Ishikawa (cell line): ENCODE measurements at regions not wholly inside any gene's neighbourhood (a gene's known extent, or its start where the extent isn't known, plus 50 kb on each side); places are given as distances from the start of the nearest gene placed in this dataset.

Experiments
- CEBPB ChIP-seq: IDR thresholded peaks from 2 replicates; pipeline ENCODE4 v1.6.1; 2012
- CREB1 ChIP-seq: IDR thresholded peaks from 2 replicates; pipeline ENCODE4 v1.6.1; 2012; ENCODE audit warnings: low read depth
- EGR1 ChIP-seq: IDR thresholded peaks from 2 replicates; pipeline ENCODE4 v1.6.1; 2012
- EP300 ChIP-seq: IDR thresholded peaks from 2 replicates; pipeline ENCODE4 v1.6.1; 2012; ENCODE audit warnings: borderline replicate concordance
- FOXM1 ChIP-seq: IDR thresholded peaks from 2 replicates; pipeline ENCODE4 v1.6.1; 2012; ENCODE audit warnings: low read depth, borderline replicate concordance
- MAX ChIP-seq: IDR thresholded peaks from 2 replicates; pipeline ENCODE4 v1.6.1; 2012
- NFIC ChIP-seq: IDR thresholded peaks from 2 replicates; pipeline ENCODE4 v1.6.1; 2012
- RAD21 ChIP-seq: IDR thresholded peaks from 2 replicates; pipeline ENCODE4 v1.6.1; 2012; ENCODE audit warnings: low read depth
- REST ChIP-seq: IDR thresholded peaks from 2 replicates; pipeline ENCODE4 v1.6.1; 2012; ENCODE audit warnings: low read depth, mild to moderate bottlenecking
- TAF1 ChIP-seq: IDR thresholded peaks from 2 replicates; pipeline ENCODE4 v1.6.1; 2012; ENCODE audit warnings: low read depth, mild to moderate bottlenecking
- TCF12 ChIP-seq: IDR thresholded peaks from 2 replicates; pipeline ENCODE4 v1.6.1; 2012; ENCODE audit warnings: low read depth
- TEAD4 ChIP-seq: IDR thresholded peaks from 2 replicates; pipeline ENCODE4 v1.6.1; 2012
- YY1 ChIP-seq: IDR thresholded peaks from 2 replicates; pipeline ENCODE4 v1.6.1; 2012; ENCODE audit warnings: low read depth
- ZBTB7A ChIP-seq: IDR thresholded peaks from 2 replicates; pipeline ENCODE4 v1.6.1; 2012; ENCODE audit warnings: low read depth
- TF ChIP-seq, protein P1 (sequence below): IDR thresholded peaks from 2 replicates; pipeline ENCODE4 v1.6.1; 2012

DNA sequence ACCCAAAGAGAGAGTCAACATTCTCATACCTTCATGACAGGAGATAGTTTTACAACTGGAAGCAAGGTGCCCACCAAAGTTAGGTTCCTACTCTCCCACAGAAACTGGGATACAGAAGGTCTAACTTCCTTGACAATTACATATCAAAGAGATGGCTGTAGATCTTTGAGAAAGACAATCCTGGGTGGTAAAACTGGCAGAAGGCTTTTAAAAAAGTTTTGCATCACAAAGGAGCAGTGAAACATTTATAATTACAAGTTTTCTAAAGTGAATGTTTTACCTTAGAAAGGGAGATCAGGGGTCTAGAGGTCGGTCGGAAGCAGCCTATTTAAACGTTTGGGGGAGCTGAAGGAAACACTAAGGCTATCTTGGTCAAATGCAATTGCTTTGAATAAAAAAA, 166.6 kb upstream of the STEAP1 start:
- TF ChIP-seq CEBPB (no peak), FOXM1 (no peak), TCF12 (no peak), TAF1 (no peak), NFIC (no peak), EGR1 (no peak), RAD21 (no peak), YY1 (no peak), CREB1 (no peak), REST (no peak), EP300 (no peak), ZBTB7A (no peak), MAX (no peak), TEAD4 (no peak)
- TF ChIP-seq, protein P1, sequence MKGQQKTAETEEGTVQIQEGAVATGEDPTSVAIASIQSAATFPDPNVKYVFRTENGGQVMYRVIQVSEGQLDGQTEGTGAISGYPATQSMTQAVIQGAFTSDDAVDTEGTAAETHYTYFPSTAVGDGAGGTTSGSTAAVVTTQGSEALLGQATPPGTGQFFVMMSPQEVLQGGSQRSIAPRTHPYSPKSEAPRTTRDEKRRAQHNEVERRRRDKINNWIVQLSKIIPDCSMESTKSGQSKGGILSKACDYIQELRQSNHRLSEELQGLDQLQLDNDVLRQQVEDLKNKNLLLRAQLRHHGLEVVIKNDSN = no peak

- TF ChIP-seq ZBTB7A (no peak), REST (no peak), NFIC (no peak)
These were observed 166.2 kb upstream of the STEAP1 start for GRCh38 chr7:89988074-89988473.

GRCh38 chr7:89989454-89989853, 164.8 kb upstream of the STEAP1 start:
- no peak for TF ChIP-seq EGR1
- TF ChIP-seq RAD21 = no peak
- no peak for TF ChIP-seq MAX
- no peak for TF ChIP-seq TEAD4
- TF ChIP-seq REST = no peak
- TF ChIP-seq NFIC = no peak
- TF ChIP-seq EP300 = no peak
- no peak for TF ChIP-seq ZBTB7A
- TF ChIP-seq YY1 = no peak
- no peak for TF ChIP-seq CREB1
- TF ChIP-seq FOXM1 = no peak
- TF ChIP-seq TCF12 = no peak
- TF ChIP-seq TAF1 = no peak
- TF ChIP-seq, protein P1 = no peak
- no peak for TF ChIP-seq CEBPB

DNA sequence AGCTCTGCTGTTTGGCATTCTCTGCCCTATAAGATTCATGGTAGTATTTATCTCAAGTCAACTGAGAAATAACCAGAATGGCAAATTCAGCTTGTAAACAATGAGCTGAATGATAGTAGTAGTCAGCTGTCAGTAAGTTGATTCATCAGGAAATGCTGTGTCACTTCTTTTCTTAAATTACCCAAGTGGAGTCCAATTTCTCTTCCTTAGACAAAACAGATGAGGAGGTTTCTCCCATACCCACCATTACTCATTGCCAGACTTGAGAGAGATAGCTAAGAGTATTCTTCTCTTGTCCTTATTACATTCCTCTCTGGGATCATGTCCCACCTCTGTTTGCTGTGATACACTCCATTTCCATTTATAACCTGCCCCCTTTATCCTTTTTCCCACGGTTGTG, 159.8 kb upstream of the STEAP1 start:
- TF ChIP-seq CREB1 (no peak), TAF1 (no peak), EGR1 (no peak), NFIC (no peak), TCF12 (no peak), FOXM1 (no peak), CEBPB (no peak), EP300 (no peak), REST (no peak), YY1 (no peak), RAD21 (no peak)
- TF ChIP-seq, protein P1 = no peak
